HG03575 (cell line): ENCODE measurements at regions not wholly inside any gene's neighbourhood (a gene's known extent, or its start where the extent isn't known, plus 50 kb on each side); places are given as distances from the start of the nearest gene placed in this dataset.
"Not testable (repeated sequence)": the region's sequence is repeated elsewhere in the genome, so short reads cannot be mapped to it uniquely, and the experiment has no call there.

Experiments
- ATAC-seq: cut with Tn5 transposase; IDR thresholded peaks from one replicate; pipeline ENCODE4 v1.9.1; 2021; ENCODE audit not compliant: unreplicated experiment, insufficient number of reproducible peaks, low FRiP score; ENCODE audit errors: extremely low read depth

- no peak for ATAC-seq
Measured at GRCh38 chr4:34412911-34413310, 1831.4 kb downstream of the ARAP2 start.

GRCh38 chr4:34417160-34417559 is 1827.2 kb downstream of the ARAP2 start:
- ATAC-seq, result no peak

GRCh38 chr4:34419871-34420270 is 1824.4 kb downstream of the ARAP2 start:
- no peak for ATAC-seq

DNA sequence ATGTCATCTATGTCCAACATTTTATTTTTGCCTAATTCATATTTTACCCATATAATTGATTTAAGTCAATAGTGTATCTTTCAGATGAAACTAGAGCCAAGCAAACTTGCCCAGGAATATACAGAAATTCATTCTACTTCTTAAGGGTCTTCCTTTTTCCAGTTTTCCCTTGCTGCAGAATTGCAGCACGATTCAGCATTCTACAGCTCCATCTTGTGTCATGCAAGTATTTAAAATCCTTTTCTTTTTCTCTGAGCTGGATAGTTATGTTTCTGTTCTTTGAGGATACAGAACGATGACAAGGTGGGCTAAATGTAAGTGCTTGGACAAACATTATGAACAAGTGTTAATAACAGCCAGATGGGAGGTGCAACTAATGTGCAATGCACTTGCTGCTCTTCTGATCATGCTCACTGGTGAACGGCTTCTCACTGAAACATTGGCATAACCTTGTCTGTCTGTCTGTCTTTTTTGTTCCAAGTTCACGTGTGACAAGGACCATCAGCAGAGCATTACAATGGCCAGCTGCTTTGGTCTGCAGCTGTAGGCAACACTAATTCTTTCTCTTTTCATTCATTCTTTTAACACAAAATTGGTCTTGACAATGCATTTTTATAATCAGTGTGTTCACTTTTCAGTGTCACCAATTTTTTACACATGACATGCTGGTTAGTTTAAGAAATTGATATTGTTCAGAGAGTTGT is 1821.7 kb downstream of the ARAP2 start:
- ATAC-seq, result no peak

GRCh38 chr4:34432706-34433105 is 1811.6 kb downstream of the ARAP2 start:
- no peak for ATAC-seq

- ATAC-seq, result not testable (repeated sequence)
Measured at GRCh38 chr4:34434377-34434776, 1809.9 kb downstream of the ARAP2 start.

DNA sequence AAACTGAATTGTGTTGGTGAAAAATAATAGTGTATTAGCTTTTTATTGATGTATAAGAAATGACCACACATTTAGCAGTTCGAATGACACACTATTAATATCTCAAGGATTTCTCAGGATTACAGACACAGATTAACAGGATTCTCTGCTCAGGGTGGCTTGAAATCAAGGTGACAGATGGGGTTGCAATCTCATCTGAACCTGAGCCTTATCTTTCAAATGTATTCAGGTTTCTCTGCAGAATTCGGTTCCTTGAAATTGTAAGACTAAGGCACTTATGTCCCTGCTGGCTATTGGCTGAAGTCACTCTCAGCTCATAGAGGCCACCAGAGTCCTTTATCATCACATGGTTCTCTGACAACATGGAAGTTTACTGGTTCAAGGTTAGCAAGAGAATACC is 1780.1 kb downstream of the ARAP2 start:
- no peak for ATAC-seq

DNA sequence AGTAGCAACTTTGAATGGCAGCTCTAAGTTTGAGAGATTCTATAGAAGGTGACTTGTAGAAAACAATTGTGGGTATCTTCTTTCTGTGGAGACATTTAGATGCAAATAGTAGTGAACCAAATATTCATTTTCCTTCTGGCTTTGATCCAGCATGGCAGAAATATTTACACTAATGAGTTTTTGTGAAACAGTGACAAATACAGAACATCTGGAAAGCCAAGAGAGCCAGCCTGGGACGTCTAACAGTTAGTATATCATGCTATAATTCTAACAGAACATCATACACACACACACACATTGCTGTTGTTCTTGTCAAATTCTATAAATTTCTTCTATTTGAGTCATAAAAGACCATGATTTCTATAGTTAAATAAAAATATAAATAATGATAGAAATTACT is 1777.9 kb downstream of the ARAP2 start:
- no peak for ATAC-seq

DNA sequence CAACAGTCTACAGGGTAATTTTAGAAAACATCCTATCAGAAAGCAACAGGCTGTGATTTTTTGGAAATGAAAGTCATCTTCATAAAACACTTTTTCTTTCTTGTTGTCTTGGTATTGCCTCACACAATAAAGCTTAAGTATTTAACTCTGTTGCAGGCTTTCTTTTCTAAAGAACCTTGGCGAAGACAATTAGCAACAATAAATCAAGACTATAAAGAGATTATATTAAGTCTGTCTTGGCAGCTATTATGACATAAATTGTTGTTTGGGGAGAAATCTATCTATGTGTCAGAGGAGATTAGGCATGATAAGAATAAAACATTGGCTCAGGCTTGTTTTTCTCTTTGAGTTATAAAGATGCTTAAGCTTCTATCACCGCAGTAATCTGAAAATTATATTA is 1774.8 kb downstream of the ARAP2 start:
- ATAC-seq, result no peak

GRCh38 chr4:34485252-34485651 is 1759.1 kb downstream of the ARAP2 start:
- no peak for ATAC-seq

DNA sequence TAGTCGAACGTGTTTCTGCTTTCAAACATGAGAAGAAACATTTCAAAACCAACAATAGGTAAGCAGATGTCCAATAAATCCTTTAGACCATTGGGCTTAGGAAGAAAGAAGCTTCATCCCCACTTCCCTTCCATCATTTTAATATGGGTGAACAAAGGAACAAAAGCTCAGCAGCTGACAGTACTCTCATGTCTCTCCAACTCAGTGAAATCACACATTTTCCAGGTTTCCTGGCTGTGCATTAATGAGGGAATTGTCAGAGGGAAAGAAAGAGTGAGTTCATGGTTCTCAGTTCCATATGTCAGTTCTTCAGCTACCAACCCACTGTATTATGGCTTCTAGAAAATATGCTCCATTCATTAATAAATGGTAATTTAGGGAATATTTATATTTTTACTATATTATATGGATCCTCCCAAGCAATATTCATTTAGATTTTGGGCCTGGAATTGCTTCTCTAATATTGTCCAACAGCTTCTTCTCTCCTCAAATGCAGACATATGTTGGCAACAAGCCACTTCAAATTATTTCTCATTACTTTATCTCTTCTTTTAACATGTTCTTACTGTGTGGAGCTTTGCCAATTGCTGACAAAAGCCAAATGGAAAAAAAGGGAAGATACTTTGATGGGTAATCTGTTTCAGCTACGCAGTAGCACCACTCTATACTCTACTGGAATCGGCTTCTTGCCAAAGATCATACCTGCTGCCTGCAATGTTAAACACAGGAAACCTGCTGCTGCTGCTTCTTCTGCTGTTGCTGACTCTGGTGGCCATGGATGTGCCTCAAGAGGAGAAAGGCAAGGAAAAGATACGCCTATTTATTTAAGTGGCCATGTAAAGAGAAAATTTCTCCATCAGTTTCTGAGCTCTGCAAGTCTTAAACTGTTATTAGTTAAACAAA is 1757.6 kb downstream of the ARAP2 start:
- no peak for ATAC-seq

- ATAC-seq, result no peak
Measured at GRCh38 chr4:34492414-34492813, 1751.9 kb downstream of the ARAP2 start.

- no peak for ATAC-seq
Measured at GRCh38 chr4:34502086-34502485, 1742.2 kb downstream of the ARAP2 start.

- not testable (repeated sequence) for ATAC-seq
Measured at GRCh38 chr4:34504731-34505130, 1739.6 kb downstream of the ARAP2 start.

DNA sequence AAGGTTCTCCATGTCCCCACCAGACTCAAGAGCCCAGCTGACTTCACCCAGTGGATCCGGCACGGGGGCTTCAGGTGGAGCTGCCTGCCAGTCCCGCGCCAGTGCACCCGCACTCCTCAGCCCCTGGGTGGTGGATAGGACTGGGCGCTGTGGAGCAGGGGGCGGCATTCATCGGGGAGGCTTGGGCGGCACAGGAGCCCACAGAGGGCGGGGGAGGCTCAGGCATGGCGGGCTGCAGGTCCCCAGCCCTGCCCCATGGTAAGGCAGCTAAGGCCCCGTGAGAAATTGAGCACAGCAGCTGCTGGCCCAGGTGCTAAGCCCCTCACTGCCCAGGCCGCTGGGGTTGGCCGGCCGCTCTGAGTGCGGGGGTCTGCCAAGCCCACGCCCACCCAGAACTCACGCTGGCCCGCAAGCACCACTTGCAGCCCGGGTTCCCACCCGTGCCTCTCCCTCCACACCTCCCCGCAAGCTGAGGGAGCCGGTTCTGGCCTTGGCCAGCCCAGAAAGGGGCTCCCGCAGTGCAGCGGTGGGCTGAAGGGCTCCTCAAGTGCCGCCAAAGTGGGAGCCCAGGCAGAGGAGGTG is 1737.7 kb downstream of the ARAP2 start:
- ATAC-seq, result not testable (repeated sequence)

DNA sequence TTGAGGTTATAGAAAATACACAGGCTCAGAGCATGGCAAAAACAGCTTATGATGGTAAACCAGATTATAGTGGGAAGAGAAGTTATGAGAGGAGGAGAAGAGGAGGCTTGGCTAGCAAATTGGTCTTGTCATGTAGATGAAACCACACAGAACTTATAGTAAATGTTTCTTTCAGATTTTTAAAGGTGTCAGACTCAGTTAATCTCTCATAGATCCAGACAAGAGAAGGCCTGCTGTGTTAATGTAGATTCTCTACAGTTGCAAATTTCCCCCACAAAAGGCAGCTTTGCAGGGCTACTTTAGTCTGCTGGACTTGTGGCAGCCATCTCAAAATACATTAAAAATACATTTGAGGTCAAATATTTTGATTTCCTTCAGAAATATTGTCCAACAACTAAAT is 1731.7 kb downstream of the ARAP2 start:
- ATAC-seq, result no peak

- no peak for ATAC-seq
Measured at GRCh38 chr4:34516524-34516923, 1727.8 kb downstream of the ARAP2 start.

GRCh38 chr4:34534916-34535315 is 1709.4 kb downstream of the ARAP2 start:
- no peak for ATAC-seq

GRCh38 chr4:34566091-34566490 is 1678.2 kb downstream of the ARAP2 start:
- ATAC-seq, result no peak

DNA sequence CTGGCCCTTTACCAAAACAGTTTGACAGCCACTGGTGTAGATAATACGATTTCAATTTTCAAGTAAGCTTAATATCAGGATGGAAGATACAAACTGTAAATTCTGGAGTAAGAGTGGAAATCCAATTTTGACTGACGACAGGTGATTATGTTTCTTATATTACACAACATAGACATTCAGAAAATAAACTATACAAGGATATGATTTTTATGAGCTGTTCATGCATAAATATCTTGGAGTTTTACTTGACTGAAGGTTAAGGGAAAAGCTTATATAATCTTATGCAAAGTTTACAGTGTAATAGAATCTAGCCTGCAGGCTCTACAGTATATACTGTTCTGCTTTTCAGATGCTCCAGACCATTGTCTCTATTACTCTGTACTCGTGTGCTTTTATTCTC is 1672.3 kb downstream of the ARAP2 start:
- ATAC-seq, result no peak
